ENCODE measurements at regions not wholly inside any gene's neighbourhood (a gene's known extent, or its start where the extent isn't known, plus 50 kb on each side); places are given as distances from the start of the nearest gene placed in this dataset.
"Not testable (repeated sequence)": the region's sequence is repeated elsewhere in the genome, so short reads cannot be mapped to it uniquely, and the experiment has no call there.

DNA sequence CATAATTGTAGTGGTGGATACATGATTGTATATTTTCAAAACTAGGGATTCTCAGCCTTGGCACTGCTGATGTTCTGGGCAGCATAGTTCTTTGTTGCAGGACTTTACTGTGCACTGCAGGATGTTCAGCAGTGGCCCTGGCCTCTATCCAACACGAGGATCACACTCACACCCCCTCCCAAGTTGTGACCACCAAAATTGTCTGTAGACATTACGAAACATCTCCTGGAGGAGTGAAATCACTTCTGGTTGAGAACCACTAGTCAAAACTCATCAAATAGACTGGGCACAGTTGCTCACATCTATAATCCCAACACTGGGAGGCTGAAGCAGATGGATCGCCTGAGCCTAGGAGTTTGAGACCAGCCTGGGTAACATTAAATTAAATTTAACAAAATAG lies 123.1 kb upstream of the CDYL start:
- DNase-seq = no peak

DNA sequence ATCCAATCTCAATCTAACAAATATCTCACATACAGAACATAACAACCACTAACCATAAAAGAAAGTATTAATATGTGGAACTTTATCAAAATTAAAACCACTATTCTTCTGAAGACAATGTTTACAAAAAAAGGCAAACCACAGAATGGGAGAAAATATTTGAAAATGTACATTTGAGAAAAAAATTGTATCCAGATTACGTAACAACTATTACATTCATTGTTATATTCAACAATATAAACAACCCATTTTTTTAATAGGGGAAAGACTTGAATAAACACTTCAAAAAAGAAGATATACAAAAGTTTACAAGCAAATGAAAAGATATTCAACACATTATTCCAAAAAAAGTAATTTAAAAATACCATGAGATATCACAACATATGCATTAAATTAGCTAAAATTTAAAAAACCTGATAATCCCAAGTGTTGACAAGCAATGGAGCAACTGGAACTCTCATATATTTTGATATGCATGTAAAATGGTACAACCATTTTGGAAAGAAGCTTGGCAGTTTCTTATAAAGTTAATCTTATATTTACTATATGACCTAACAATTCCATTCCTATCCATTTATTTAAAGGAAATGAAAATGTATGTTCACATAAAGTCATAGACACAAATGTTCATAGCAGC lies 124.3 kb upstream of the CDYL start:
- no peak for DNase-seq

DNA sequence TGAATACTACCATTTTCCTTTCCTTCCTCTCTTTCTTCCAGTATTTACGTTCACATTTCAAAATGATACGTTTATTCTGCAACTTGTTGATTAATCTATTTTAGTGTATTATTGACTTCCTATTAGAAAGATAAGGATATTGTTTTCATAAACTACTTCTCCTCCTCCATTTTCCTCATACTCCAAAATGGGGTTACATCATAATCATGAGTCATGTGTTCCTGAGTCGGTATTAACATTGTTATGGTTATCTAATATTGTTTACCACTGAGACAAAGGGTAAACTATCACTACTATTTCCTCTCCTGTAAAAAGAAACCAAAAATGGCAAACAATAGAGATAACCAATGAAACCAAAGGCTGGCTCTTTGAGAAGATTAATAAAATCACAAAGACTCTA lies 126.5 kb upstream of the CDYL start:
- DNase-seq = no peak

DNA sequence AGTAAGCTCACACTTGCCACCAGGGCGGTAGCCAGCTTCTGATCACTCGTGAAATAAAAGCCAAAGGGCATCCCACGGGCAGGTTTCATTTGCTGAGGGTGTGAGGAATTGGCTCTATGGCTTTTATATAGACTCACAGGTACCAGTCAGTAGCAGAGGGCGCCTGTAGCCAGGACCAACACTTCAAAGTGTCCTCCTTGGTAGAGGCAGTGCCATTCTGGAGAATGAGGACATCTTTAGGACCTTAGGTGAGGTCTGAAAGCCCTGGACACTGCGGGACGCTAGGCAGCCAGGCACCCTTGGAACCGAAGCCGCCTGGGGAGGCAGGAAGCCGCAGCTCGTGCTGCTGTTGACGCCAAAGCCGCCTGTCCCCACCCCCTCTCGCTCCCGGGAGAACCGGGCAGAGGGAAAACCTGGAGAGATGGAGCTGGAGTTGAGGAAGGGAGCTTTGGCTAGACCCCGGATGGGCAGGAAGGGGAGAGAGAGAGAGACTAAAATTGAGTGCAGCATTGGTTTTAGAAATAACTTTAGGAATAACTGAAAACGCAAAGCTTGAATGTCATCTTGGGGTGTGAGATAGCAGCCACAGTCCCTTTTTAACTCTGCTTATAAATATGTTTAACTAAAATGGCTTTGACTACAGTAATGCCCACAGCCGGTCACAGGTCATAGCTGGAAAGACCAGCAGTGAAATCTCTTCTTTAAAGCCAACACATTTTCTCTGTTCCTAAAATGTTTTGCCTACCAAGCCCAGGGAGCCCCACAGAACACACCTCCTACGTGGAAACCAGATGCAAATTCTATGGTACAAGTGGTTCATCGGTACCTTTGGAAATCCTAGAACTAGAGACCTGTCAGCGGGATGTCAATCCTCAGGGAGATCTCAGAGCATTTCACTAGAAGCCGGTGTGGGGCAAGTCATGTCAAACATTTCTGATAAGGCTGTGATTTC lies 128.5 kb upstream of the CDYL start:
- peak; percentile 25 for DNase-seq

DNA sequence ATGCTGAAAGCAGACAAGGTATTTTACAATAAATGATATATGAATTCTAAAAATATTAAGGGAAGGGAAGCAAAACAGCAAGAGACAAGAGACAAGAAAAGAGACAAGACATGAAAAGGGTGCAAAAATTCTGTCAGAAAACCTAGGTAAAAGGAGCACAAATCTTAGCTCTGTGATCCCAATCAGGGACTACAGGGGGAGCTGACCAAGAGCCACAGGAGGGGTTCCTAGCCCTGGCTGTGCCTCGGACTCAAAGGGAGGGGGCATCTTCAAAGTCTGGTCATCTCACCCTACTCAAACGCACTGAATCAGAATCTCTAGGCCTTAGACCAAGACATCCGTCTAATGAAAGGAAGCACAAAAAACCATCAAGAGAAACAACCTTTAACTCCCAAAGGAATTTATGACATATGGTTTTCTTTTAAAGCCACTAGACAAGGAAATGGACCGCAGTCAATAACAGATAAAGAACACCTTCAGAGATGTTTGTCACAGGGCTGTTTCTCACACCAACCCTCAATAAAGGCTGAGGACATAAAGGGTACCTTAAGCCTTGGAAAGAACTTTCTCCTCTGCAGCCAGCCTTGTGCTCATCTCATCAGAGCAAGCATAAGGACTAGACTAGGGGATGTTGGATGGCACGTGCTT lies 130.4 kb upstream of the CDYL start:
- no peak for DNase-seq

DNA sequence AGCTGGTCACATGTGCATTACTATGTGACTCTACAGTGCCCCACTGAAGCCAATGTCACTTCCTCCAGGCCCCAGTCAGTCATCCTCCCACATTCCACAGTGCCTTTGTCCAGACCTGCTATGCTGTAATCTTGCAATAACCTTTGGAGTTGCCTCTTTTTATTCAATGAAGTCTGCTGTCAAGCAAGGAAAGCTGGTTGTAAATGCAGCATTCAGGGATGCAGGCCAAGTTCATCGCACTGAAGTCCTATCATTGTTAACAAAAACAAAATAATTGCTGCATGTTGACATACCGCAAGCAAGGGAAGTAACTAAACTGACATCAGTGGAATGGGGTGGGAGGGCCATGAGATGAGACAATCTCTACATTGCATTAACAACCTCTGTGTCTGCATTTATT lies 131.2 kb upstream of the CDYL start:
- DNase-seq = no peak

DNA sequence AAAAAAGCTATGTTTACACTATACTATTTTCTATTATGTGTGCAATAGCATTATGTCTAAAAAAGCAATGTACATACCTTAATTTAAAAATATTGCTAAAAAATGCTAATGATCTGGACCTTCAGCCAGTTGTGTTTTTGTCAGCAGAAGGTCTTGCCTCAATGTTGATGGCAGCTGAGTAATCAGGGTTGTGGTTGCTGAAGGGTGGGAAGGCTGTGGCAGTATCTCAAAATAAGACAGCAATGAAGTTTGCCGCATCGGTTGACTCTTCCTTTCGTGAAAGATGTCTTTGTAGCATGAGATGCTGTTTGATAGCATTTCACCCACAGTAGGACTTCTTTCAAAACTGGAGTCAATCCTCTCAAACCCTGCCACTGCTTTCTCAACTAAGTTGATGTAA lies 134.7 kb upstream of the CDYL start:
- DNase-seq = no peak

DNA sequence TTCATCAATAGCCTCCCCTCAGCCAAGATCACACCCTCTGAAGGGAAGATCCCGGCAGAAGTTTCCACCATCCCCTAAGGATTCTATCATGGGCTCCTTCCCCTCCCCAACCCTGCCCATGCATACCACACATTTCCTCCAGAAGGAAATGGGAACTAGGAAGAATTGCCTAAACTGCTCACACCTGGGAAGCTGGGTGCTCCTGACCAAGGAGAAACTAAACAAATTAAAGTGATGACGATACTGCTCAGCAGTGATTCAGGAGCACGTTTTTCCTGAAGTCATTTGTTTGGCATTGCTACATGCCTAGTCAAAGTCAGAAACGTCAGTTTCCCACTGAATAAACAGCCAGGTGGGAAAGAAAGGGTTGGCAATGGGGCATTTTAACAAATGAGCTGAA lies 136.1 kb upstream of the CDYL start:
- no peak for DNase-seq

DNA sequence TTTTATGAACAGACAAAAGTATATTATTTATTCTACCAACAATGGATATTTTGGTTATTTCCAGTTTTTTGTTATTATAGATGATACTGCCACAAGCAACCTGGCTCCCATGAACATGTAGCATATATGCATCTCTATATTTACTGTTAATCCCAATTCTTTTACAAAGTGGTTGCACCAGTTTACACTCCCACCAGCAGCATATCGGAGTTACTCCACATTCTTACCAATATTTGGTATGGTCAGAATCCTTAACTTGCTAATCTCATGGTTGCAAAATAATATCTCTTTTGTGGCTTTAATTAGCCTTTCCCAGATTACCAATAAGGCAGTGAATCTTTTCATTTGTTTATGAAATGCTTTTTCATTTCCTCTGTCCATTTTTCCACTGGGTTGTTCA lies 137.6 kb upstream of the CDYL start:
- no peak for DNase-seq

DNA sequence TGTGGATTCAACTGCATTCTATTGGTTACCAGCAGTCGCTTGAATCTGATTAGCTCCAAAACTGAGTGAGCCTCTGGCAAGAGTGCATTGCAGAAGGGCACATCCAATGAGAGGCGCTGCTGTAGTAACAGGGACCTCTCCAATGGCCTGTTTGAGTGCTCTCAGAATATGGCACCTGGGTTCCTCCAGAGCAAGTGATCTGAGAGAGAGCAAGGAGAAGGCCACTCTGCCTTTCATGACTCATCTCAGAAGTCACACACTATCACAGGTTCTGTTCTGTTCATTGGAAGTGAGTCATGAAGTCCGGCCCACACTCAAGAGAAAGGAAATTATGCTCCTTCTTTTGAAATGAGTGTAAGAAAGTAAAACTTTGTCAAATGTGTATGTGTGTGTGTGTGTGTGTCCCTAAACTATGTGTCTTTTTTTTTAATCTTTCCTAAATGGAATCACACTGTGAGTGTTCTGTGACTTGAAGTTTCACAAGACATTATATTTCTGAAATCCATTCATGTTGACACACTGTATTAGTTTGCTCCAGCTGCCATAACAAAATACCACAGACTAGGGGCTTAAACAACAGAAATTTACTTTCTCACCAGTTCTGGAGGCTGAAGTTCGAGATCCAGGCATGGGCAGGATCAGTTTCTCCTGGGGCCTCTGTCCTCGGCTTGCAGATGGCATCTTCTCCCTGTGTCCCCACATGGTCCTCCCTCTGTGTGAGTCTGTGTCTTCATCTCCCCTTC lies 138.3 kb upstream of the CDYL start:
- DNase-seq = peak; percentile 1

DNA sequence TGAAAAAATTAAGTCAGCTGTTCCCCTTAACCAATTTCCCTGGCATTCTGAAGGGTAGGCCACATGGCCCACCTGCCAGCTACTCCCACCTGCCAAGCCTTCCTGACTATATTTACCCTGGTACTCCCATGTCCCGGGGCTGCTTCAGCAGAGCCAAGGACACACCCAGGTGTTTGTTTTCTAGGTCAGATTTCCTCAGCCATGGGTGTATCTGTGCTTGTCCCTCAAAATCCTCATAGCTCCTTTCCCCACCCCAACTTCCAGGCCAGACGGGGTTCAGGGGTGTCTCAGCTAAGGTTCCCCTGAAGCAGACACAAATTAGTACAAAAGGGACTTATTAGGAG lies 139.4 kb upstream of the CDYL start:
- DNase-seq = no peak

DNA sequence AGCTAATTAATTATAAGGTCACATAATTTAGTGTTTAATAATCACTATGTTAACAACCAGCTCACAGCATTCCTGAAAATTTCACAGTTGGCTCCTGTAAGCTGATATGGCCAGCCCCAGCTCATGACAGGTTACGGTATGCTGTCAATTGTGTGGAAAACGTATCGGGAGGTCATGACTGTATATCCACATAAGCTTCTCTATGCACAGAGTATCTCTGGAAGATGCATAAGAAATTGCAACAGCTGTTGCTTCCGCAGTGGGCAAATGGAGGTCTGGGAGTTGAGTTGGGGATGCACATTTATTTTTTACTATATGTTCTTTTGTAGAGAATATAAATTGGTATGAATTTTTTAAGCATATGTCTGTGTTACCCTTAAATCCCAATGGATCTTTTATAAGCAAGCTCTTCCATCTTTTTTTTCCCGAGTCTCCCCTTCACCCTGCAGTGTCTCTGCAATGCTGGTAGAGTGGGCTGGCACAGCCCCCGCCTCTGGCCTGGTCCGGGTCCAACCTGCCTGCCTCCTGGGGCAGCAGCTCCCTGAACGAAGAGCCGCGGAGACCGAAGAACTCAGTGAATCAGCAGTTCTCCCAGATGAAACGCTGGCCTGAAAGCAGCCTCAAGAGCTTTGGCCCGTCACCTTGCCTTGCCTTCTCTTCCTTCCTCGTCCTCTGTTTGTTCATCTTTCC lies 139.9 kb upstream of the CDYL start:
- DNase-seq = no peak

DNA sequence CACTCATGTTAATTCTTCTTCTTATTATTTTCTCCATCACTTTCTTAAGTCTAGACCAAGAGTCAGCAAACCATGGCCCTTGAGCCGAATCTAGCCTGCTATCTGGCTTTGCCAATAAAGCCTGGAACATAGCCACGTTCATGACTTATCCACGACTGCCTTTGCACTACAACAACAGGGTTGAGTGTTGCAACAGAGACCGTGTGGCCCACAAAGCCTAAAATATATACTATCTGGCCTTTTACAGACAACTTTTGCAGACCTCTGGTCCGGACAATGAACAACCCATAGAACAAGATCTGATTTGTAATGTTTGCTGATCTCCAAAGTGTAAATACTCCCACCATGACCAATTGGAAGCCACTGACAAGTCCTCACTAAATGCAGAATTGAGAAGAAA lies 140.5 kb upstream of the CDYL start:
- DNase-seq = no peak

DNA sequence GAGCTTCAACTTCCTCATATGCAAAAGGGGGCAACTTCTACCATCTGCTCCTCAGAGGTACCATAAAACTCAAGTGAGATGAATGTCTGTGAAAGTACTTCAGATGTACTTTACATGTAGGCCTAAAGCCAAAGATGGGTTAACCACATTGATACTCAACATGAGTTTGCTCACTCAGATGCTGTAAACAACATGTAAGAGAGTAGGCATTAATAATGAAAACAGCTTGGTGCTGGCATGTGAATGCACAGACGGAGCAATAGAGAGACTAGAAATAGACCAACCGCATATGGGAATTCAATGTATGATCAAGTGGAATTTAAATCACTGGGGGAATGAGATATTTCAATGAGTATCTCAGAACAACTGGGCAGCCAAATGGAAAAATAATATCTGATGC lies 143.8 kb upstream of the CDYL start:
- no peak for DNase-seq

DNA sequence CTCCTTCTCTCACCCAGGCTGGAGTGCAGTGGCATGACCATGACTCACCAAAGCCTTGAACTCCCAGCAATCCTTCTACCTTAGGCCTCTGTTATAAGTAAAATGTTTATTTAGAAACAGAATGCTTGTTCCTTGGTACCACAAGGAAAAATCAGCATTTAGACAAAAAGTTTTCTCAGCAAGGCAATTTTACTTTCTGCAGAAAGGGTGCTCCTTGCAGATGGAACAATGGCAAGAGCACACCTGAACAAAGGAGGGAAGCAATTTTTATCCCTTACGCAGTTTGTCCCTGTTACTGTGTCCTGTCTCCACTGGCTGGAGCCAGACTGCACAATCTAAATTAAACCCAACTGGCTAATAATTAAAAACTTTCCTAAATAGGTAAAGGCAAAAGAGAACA lies 146.4 kb upstream of the CDYL start:
- not testable (repeated sequence) for DNase-seq

DNA sequence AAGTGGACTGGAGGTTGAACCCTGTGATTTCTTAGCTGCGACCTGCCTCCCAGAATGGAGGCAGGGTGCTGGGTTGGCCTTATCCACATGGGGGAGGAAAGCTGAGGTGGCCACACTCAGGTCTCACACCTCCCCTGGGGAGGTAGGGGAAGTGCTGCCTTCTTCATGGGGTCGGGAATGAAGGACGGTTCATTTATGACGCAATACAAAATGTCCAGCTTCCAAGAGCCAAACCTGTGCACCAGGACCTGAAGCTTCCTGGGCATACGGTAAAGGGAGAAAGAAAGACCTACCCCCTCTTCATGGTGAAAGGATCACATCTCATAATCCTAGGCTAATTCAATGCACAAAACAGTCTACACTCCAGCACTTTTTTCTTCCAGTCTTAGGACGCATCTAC lies 150.6 kb upstream of the CDYL start:
- no peak for DNase-seq

DNA sequence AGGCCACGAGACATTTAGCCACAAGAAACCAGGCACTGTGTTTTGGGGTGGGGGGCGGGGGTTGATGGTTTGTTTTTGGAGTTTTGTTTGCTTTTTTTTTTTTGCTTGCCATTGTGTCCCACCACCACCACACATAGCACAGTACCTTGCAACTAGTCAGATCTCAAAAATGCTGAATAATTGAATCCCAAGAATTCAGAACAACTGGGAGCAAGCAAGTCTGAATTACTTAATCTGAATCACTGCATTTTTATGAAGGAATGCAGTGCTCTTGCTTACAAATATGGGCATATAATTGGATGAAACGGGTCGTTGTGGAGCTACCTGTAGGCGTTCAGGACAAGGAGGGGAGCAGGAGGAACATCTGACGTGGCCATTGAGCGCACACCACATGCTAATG lies 151.5 kb upstream of the CDYL start:
- no peak for DNase-seq

DNA sequence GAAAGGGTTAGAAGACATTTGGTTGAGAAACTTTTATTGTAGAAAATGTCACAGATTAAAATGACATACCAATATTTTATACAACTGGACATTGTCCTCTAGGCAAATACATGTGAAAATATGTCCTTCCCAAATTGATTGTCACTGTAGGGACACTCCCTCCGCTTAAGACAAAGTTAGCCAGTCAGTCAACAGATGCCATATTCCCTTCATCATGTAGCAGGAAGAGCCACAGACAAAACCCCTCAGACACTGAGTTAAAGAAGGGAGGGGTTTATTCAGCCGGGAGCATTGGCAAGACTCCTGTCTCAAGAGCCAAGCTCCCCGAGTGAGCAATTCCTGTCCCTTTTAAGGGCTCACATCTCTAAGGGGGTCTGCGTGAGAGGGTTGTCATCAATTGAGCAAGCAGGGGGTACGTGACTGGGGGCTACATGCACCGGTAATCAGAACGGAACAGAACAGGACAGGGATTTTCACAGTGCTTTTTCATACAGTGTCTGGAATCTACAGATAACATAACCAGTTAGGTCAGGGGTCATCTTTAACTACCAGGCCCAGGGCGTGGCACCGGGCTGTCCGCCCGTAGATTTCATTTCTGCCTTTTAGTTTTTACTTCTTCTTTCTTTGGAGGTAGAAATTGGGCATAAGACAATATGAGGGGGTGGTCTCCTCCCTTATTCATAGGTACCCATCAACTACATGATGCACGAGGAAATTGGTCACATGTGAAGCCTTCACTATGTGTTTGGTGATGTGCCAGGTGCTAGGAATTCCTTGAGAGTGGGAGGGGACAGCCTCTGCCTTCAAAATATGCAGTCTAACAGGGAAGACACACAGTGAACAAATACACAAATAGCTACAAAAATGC lies 155.7 kb upstream of the CDYL start:
- DNase-seq = no peak

DNA sequence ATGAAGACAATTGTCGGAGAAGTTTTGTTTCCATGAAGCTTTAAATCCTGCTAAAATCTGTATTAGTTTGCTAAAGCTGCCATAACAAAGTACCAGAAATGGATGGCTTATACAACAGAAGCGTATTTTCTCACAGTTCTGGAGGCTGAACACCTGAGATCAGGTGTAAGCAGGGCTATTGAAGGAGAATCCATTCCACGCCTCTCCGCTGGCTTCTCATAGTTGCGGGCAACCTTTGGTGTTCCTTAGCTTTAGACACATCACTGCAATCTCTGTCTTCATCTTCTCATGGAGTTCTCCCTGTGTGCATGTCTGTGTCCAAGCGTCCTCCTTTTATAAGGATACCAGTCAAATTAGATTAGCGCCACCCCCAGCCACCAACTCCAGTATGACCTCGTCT lies 159.9 kb upstream of the CDYL start:
- no peak for DNase-seq

DNA sequence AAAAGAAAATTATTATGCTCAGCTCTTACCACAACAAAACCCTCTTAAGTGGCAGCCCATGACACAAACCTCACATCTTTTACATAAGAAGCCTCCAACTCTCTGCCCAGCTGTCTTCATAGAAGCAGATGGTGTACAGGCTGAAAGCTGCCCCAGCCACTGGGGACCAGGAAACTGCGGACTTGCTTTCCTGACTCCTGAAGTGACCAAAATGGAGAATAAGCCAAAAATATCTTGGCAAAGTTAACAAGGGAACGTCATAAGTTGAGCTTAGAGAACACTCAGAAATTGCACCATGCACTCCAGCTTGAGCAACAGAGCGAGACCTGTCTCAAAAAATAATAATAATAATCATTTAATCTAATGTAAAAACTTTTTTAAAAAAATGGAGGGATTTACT lies 160.3 kb upstream of the CDYL start:
- no peak for DNase-seq

DNA sequence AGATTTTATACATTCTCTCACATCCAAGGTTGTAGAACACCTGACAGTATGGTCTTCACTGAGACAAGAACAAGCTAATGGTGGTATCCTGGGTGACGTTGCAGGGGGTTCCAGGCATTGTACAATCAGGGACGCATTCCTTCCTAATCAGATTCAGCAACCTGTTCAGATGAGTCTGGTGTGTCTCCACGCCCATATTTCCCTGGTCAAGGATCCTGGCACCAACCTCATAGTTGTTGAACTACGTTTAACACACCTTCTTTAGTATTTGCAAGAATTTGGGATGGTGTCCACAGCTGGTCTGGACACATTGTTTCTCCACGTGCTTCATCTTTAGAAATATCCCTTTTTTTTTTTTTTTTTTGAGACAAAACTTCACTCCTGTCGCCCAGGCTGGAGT lies 161.0 kb upstream of the CDYL start:
- no peak for DNase-seq

DNA sequence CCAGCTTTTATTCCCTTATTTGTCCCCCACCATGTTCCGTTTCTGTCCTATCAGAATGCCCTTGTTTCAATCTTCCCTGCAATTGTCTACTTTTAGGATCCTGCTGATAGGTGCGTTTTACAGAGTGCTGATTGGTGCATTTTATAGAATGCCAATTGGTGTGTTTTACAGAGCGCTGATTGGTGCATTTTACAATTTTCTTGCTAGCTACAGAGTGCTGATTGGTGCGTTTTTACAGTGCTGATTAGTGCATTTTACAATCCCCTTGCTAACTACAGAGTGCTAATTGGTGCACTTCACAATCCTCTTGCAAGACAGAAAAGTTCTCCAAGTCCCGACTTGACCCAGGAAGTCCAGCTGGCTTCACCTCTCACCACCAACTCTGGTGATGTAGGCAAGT lies 161.6 kb upstream of the CDYL start:
- no peak for DNase-seq
